Body of pancreas (tissue), 4 donors: ENCODE measurements at regions not wholly inside any gene's neighbourhood (a gene's known extent, or its start where the extent isn't known, plus 50 kb on each side); places are given as distances from the start of the nearest gene placed in this dataset.

Experiments used
- ATAC-seq: fragments of 150-250 bp; one replicate; pipeline ENCODE4 v1.9.1; 2016
- DNase-seq, 4 donors: peaks; one replicate each; pipeline ENCODE4 v3.0.0-alpha.2; 2019
- H3K27ac ChIP-seq, 4 donors: fragments of 200-600 bp; sonication (generic); 1 replicate in 3 of 4; 2 replicates in 1 of 4; pipeline versions ENCODE4 v1.5.1 to v1.6.1; 2016 to 2019; ENCODE audit warnings: mild to moderate bottlenecking in 1 of 4, mixed read lengths in 1 of 4, moderate library complexity in 1 of 4
- H3K27me3 ChIP-seq, 2 donors: fragments of 200-600 bp; sonication (generic); one replicate each; pipeline ENCODE4 v1.6.0; 2016; ENCODE audit warnings: mild to moderate bottlenecking in 1 of 2
- H3K36me3 ChIP-seq, 2 donors: fragments of 200-600 bp; sonication (generic); replicated peaks in 1 of 2; 2 replicates each; pipeline ENCODE4 v1.5.1; 2016; ENCODE audit warnings: low read depth in 2 of 2; ENCODE audit not compliant: insufficient read depth in 1 of 2
- H3K4me1 ChIP-seq: fragments of 200-600 bp; sonication (generic); one replicate; pipeline ENCODE4 v1.6.0; 2016
- H3K4me3 ChIP-seq, 2 donors: fragments of 200-600 bp; sonication (generic); 1 replicate in 1 of 2; 2 replicates in 1 of 2; pipeline ENCODE4 v1.5.1; 2016 to 2019
- H3K9me3 ChIP-seq, 3 donors: fragments of 200-600 bp; sonication (generic); 1 replicate in 2 of 3; 2 replicates in 1 of 3; pipeline ENCODE4 v1.5.1; 2016
- POLR2A ChIP-seq, 3 donors: fragments of 450-650 bp; IDR thresholded peaks; one replicate each; pipeline ENCODE4 v1.6.1; 2016; ENCODE audit warnings: antibody characterized with exemption in 3 of 3, mild to moderate bottlenecking in 2 of 3
- WGBS, 2 donors: methylation state at CpG; one replicate each; pipeline ENCODE4 v1.1.5; 2017; 5-methylcytosine and 5-hydroxymethylcytosine counted together
- intact Hi-C: fragments of 100-400 bp; cut with DNase I; formaldehyde crosslinking; loops from one replicate; pipeline ENCODE4 v1.15.1; 2023
- TF ChIP-seq, protein P1 (sequence below), 7 experiments: fragments of 450-650 bp in 4 of 7; fragments of 200-600 bp in 3 of 7; sonication (generic) in 3 of 7; IDR thresholded peaks; one replicate each; pipeline ENCODE4 v1.5.1; 2016 to 2019; ENCODE audit warnings: antibody characterized with exemption in 7 of 7

DNA sequence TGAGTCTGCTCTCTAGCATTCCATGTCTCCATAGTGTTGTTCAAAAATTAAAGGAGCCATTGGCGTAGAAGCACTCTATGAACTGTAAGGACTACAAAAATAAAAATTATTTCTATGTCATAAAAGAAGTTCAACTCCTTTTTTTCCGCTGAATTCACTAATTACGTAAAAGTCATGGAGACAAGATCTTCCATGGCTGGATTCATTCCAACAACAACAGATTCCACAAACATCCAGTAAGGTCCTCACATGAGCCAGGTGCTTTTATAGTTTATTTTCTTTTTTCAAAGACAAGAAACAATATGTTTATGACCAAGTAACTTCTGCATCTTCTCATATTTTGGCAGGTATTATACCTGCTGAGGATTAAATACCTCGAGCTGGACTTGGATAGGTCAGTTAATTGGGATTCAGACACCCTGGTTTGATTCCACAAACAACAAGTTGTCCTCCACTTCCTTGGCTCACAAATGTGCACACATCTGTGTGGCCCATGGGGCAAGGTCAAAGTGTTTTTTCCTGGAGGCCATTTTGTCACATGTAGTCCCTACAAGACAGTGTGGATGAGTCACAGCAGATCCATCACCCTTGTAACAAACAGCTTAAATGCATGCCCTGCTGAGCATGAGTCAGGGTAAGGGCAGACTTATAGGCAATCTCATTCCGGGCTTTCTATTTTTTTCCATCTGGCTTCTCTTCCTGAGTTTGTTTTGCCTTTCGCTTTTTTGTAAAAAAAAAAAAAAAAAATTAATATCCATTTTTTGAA is 475.6 kb downstream of the COG6 start:
- no peak for DNase-seq
- WGBS, 2 donors: 80 to 87% methylated on average over 6 of the region's 6 CpGs
- H3K27me3 ChIP-seq: no peaks in the 10 kb centered on the region
- no peak for TF ChIP-seq POLR2A (IDR thresholded peaks at IDR 0.05)
- TF ChIP-seq, protein P1, sequence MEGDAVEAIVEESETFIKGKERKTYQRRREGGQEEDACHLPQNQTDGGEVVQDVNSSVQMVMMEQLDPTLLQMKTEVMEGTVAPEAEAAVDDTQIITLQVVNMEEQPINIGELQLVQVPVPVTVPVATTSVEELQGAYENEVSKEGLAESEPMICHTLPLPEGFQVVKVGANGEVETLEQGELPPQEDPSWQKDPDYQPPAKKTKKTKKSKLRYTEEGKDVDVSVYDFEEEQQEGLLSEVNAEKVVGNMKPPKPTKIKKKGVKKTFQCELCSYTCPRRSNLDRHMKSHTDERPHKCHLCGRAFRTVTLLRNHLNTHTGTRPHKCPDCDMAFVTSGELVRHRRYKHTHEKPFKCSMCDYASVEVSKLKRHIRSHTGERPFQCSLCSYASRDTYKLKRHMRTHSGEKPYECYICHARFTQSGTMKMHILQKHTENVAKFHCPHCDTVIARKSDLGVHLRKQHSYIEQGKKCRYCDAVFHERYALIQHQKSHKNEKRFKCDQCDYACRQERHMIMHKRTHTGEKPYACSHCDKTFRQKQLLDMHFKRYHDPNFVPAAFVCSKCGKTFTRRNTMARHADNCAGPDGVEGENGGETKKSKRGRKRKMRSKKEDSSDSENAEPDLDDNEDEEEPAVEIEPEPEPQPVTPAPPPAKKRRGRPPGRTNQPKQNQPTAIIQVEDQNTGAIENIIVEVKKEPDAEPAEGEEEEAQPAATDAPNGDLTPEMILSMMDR (IDR thresholded peaks at IDR 0.05): no peak
- no peaks in the 10 kb centered on the region for H3K36me3 ChIP-seq
- H3K27ac ChIP-seq: no peak overlapping the region
- no peak overlapping the region for H3K4me3 ChIP-seq
- H3K9me3 ChIP-seq: no peaks in the 10 kb centered on the region
- no peaks in the 10 kb centered on the region for H3K4me1 ChIP-seq
- intact Hi-C loops: no loop called here
- no peak for ATAC-seq

DNA sequence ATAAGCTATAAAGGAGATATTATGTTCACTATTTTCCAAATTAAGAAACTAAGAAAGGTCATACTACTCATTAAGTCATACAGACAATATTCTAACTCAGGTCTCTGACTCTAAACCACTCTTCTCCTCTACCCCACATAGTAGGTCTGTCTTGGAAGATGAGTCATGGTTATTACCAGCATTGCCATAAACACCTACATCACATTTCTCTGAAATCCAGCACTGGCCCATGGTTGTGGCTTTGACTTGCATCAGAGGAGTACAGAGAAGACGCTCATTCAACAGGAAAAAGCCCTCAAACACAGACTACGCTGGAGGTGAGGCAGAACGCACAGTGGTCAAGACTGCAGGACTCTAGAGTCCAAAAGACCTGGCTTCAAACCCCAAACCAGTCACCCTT is 476.8 kb downstream of the COG6 start:
- Histone ChIP-seq H3K4me3 (no peak overlapping the region), H3K9me3 (no peaks in the 10 kb centered on the region), H3K4me1 (no peaks in the 10 kb centered on the region), H3K27me3 (no peaks in the 10 kb centered on the region), H3K27ac (no peak overlapping the region), H3K36me3 (no peaks in the 10 kb centered on the region)
- 89 to 95% methylated on average over 3 of the region's 3 CpGs for WGBS, 2 donors
- ATAC-seq: no peak
- intact Hi-C loops: no loop called here
- TF ChIP-seq, protein P1 (IDR thresholded peaks at IDR 0.05): no peak
- DNase-seq: no peak

DNA sequence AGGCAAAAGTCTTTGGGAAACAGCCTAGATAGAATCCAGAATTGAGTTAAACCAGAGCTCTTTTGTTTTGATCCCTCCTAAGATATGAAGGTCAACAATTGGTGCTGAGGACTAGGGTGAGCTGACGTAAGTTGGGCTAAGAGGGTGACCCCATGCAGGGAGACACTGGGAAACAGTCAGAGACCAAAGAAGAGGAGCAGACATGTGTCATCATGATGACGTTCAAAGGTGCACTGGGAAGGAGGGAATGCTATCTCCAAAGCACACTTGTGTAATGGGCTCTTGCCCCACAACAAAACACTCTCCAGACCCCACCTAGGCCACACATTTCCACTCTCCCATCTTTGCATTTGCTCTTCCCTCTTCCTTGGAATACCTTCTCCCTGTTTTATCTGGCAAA is 481.4 kb downstream of the COG6 start:
- ATAC-seq: no peak
- Histone ChIP-seq H3K27me3 (no peaks in the 10 kb centered on the region), H3K4me3 (no peak overlapping the region), H3K36me3 (no peaks in the 10 kb centered on the region), H3K27ac (no peak overlapping the region), H3K9me3 (no peaks in the 10 kb centered on the region), H3K4me1 (no peaks in the 10 kb centered on the region)
- no peak for TF ChIP-seq POLR2A (IDR thresholded peaks at IDR 0.05)
- TF ChIP-seq, protein P1 (IDR thresholded peaks at IDR 0.05): no peak
- intact Hi-C loops: no loop called here
- WGBS, 2 donors: 84 to 87% methylated on average over 2 of the region's 2 CpGs
- no peak for DNase-seq

DNA sequence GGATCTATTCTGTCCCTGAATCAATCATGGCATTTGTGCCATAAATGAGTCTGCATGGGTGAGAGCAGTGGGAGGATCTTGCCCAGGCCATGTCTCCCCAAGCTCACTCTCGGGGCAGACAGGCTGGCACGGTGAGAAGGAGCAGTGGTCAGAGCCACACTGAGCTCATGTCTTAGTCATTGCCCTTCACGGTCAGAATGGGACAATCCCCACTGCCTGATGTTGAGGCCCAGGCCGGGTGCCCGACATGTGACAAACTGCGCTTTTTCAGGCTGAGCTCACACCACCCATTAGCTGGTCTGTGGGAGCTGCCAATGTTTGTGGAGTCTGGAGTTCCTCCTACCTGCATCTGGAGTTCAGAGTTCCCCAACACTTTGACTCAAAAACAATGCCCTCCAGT is 481.9 kb downstream of the COG6 start:
- Histone ChIP-seq H3K4me3 (no peak overlapping the region), H3K36me3 (no peaks in the 10 kb centered on the region), H3K27me3 (no peaks in the 10 kb centered on the region), H3K27ac (no peak overlapping the region), H3K4me1 (no peaks in the 10 kb centered on the region), H3K9me3 (no peaks in the 10 kb centered on the region)
- no peak for ATAC-seq
- intact Hi-C loops: no loop called here
- no peak for TF ChIP-seq POLR2A (IDR thresholded peaks at IDR 0.05)
- TF ChIP-seq, protein P1 (IDR thresholded peaks at IDR 0.05): no peak
- no peak for DNase-seq
- WGBS, 2 donors: 89 to 100% methylated on average over 3 to 6 of the region's 6 CpGs

DNA sequence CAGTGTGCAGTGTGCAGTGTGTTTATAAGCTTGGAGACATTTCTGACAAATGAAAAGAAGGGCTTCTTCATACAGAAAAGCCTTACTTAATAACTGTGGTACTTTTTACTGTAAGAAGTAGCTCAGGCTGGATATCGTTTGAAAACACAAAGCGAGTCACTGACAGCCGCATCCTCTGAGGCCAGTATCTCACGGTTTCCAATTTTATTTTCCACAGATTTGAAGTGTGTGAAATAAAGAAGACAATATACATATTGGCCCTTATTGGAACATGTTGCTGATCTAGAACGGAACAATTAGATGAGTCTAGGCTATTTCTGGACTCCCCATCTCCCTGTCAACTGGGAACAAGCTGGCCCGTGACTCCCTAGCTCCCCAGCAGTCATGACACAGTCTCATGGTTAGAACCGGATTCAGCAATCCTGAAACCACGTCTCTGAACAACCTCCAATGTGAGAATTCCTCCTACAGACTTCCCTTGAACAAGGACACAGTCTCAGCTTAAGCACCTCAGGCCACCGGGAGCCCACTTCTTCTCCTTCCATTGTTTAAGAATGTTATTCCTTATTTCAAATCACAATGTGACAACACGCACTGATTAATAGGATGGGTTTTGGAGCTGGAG is 484.5 kb downstream of the COG6 start:
- 76 to 79% methylated on average over 10 of the region's 10 CpGs for WGBS, 2 donors
- H3K9me3 ChIP-seq: no peaks in the 10 kb centered on the region
- ATAC-seq (no peak), DNase-seq (no peak)
- H3K4me1 ChIP-seq: no peaks in the 10 kb centered on the region
- no peak overlapping the region for H3K27ac ChIP-seq
- TF ChIP-seq, protein P1 (IDR thresholded peaks at IDR 0.05): no peak
- TF ChIP-seq POLR2A (IDR thresholded peaks at IDR 0.05): no peak
- intact Hi-C loops: no loop called here
- no peaks in the 10 kb centered on the region for H3K27me3 ChIP-seq
- H3K4me3 ChIP-seq: no peak overlapping the region
- H3K36me3 ChIP-seq: no peaks in the 10 kb centered on the region
